ENCODE measurements at regions not wholly inside any gene's neighbourhood (a gene's known extent, or its start where the extent isn't known, plus 50 kb on each side); places are given as distances from the start of the nearest gene placed in this dataset.

GRCh38 chr2:192854706-192855105 lies 660.0 kb upstream of the TMEFF2 start:
- DNase-seq (ENCODE audit: low read depth in 3 of 3, low spot score in 2 of 3): no peak

DNA sequence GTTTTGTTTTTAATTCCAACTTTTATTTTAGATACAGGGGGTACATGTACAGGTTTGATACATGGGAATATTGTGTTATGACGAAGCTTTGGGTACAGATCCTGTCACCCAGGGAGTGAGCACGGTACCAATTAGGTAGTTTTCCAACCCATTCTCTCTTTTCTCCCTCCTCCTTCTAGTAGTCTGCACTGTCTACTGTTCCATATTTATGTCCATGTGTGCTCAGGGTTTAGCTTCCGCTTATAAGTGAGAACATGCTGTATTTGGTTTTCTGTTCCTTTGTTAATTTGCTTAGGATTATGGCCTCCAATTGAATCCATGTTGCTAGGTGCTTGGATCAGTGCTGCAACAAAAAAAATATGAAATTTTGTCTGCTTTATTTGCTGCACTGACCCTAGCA lies 659.3 kb upstream of the TMEFF2 start:
- no peak for DNase-seq (ENCODE audit: low read depth in 3 of 3, low spot score in 2 of 3)

DNA sequence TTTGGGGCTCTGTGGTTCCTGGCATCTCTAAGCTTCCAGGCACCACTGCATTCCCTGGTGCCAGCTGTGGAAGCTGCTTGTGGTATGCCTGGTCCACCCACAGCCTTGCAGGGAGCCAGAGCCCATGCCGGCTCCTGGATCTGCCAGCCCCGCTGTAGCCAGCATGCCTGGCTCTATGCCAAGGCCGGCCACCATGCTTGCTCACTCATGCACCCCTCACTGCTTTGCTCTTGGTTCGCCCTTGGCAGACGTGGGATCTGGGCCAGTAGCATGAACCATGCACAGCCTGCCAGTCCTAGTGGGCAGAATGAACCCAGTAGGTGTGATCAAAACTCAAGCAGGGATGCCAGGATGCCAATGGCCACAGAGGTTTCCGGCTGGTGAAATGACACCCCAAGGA lies 634.2 kb upstream of the TMEFF2 start:
- no peak for DNase-seq (ENCODE audit: low read depth in 3 of 3, low spot score in 2 of 3)

DNA sequence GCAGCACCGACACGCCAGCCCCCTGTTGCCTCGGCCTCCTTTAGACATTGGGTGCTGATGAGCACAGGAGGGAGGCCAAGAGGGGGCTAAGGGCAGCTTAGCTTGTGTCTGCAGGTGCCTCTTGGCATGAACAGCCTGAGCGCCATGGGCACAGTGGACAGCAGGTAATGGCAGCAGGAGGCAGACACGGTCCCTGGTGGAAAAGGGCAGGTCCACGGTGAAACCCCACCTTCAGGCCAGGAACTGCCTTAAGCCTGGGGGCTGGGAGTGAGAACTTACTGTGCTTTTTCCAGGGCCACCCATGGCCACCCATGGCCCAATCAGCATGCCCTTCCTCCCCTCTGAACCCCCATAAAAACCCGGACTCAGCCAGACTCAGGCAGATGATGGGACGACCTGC lies 633.4 kb upstream of the TMEFF2 start:
- DNase-seq (ENCODE audit: low read depth in 3 of 3, low spot score in 2 of 3): no peak

DNA sequence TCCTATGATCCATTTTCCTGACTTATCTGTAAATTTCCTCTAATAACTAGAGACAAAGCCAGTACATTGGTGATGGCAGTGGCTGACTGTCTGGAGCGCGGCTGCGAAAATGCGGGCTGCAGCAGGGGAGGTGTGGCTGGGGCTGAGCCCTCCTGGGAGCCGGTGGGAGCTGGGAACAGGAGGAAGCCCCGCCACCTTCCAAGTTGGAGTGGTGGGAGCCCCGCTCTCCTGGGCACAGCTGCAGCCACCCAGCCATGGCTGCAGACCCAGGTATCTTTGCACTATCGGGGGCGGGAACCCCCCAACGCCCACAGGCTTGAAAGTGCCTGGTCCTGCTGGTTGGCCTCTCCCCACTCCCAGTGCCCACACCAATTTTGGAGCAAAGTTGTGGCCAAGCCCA lies 633.0 kb upstream of the TMEFF2 start:
- DNase-seq (ENCODE audit: low read depth in 3 of 3, low spot score in 2 of 3): no peak

GRCh38 chr2:192814376-192814775 lies 619.6 kb upstream of the TMEFF2 start:
- no peak for DNase-seq (ENCODE audit: low read depth in 3 of 3, low spot score in 2 of 3)

- no peak for DNase-seq (ENCODE audit: low read depth in 3 of 3, low spot score in 2 of 3)
Observed at GRCh38 chr2:192813341-192813740, 618.6 kb upstream of the TMEFF2 start.

DNA sequence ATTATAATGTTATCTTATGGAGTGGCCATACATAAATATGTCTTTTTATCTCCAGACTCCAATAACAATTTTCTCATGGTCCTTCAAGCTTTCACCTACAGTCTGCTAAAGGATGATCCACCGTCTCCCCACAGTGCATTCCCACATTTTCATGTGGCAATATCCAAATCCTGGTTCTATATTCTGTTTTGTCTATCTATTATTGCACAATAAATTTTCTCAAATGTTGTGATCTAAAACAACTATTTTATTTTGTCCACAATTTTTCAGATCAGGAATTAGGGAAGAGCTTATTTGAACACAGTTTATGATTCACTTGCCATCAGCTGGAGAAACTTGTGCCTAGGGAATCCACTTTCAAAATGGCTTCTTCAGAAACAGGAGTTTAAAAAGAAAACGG lies 614.4 kb upstream of the TMEFF2 start:
- DNase-seq (ENCODE audit: low read depth in 3 of 3, low spot score in 2 of 3): no peak

GRCh38 chr2:192783643-192784042 lies 588.9 kb upstream of the TMEFF2 start:
- DNase-seq (ENCODE audit: low read depth in 3 of 3, low spot score in 2 of 3): no peak

DNA sequence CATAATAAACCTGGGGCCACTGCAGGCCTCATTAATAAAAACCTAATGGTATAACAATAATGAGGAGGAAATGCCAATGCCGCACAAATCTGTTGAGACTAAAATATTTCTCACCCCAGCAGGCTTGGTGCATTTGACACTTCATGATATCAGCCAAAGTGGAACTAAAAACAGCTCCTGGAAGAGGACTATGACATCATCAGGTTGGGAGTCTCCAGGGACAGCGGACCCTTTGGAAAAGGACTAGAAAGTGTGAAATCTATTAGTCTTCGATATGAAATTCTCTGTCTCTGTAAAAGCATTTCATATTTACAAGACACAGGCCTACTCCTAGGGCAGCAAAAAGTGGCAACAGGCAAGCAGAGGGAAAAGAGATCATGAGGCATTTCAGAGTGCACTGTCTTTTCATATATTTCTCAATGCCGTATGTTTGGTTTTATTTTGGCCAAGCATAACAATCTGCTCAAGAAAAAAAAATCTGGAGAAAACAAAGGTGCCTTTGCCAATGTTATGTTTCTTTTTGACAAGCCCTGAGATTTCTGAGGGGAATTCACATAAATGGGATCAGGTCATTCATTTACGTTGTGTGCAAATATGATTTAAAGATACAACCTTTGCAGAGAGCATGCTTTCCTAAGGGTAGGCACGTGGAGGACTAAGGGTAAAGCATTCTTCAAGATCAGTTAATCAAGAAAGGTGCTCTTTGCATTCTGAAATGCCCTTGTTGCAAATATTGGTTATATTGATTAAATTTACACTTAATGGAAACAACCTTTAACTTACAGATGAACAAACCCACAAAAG lies 580.9 kb upstream of the TMEFF2 start:
- no peak for DNase-seq (ENCODE audit: low read depth in 3 of 3, low spot score in 2 of 3)

- DNase-seq (ENCODE audit: low read depth in 3 of 3, low spot score in 2 of 3): no peak
Observed at GRCh38 chr2:192775011-192775410, 580.3 kb upstream of the TMEFF2 start.

DNA sequence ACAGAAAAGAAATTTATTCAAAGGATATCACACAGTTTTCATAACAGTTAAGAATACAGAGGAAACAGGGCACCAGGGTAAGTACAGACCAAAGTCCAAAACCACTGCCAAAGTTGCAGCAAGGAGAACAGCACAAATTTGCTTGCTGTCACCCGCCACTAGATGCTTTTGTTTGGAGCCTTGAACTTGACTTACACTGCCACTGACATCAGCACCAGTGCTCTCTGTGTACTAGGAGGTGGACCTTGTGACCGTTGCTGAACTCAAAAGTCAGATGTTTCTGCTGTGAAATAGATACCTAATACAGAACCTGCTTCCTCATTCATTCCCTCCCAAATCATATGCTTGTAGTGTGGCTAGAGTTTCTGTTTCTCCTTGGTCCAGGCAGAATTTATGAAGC lies 578.3 kb upstream of the TMEFF2 start:
- DNase-seq (ENCODE audit: low read depth in 3 of 3, low spot score in 2 of 3): no peak

DNA sequence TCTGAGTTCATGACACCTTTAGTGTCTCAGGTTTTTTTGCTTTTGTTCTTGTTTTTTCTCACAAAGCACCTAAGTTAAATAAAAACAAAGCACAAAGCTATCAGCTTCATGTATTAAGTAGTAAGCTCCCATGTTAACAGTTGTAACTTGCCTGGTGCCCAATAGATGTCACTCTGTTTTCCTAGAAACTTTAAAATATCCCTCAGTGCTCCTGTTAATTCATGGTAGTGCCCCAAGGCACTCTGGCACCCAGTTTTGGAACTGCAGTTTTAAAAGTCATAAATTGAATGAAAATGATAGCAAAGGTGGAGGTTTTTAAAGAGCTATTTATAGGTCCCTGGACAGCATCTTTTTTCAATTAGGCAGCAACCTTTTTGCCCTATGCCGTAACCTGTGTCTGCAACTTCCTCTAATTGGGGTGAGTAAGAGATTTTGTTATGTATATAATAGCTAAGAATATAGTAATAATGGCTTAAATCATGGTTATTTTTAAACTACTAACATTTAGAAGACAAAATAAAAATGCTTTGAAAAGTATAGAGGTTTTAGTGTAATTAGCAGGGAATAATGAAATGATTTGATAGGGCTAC lies 555.0 kb upstream of the TMEFF2 start:
- DNase-seq (ENCODE audit: low read depth in 3 of 3, low spot score in 2 of 3): no peak

- DNase-seq (ENCODE audit: low read depth in 3 of 3, low spot score in 2 of 3): no peak
Observed at GRCh38 chr2:192741889-192742288, 547.2 kb upstream of the TMEFF2 start.

GRCh38 chr2:192735447-192735846 lies 540.7 kb upstream of the TMEFF2 start:
- no peak for DNase-seq (ENCODE audit: low read depth in 3 of 3, low spot score in 2 of 3)

GRCh38 chr2:192729369-192729768 lies 534.6 kb upstream of the TMEFF2 start:
- DNase-seq (ENCODE audit: low read depth in 3 of 3, low spot score in 2 of 3): no peak

GRCh38 chr2:192725991-192726390 lies 531.3 kb upstream of the TMEFF2 start:
- no peak for DNase-seq (ENCODE audit: low read depth in 3 of 3, low spot score in 2 of 3)

DNA sequence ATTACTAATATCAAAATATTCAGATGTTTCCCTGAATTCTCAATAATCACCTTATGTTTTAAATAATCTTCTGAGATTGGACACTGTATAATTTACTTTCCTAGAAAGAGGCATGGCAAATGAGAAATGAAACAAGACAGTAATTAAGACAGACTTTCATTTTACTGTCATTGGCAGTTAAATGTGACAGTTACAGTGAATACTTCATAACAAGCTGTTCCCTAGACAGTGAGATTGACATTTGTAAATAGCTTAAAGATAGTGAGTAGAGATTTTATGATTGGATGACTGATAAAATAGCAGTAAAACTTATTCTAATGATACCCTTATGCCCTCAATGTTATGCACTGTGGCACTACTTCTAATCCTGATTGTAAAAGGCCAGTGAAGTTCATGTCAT lies 524.9 kb upstream of the TMEFF2 start:
- no peak for DNase-seq (ENCODE audit: low read depth in 3 of 3, low spot score in 2 of 3)

DNA sequence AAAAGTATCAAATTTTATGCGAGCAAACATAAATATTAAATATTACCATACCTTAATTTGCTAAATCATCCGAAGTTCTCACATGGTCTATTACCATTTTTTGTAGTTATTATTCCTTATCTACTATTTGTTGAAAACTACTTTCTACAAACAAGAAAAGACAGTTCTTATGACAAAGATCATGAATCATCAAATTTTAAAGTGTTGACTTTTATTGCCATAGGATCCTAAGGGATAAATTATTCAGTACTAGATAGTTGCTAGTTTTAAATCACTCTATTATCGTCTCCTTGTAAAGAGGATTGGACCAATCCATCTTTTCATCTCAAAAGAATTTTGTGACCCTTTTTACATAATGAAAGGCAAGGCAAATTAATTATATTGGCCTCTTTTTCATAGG lies 523.6 kb upstream of the TMEFF2 start:
- no peak for DNase-seq (ENCODE audit: low read depth in 3 of 3, low spot score in 2 of 3)

DNA sequence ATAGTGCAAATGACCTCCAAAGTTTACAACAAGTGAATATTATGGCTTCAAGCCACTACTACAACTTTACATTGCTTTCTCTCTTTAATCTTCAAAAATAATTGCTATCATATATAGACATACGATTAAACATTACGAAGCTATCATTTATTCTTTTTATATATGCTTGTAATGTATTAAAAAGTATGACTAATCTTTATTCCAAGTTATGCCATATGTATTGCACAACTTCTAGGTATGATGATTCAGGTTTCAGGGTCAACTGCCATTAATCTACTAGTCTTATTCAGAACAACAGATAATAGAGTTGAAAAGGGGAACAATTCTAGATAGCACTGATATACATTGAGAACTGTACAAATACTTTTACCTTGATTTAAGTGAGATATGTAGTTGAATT lies 506.2 kb upstream of the TMEFF2 start:
- no peak for DNase-seq (ENCODE audit: low read depth in 3 of 3, low spot score in 2 of 3)

- no peak for DNase-seq (ENCODE audit: low read depth in 3 of 3, low spot score in 2 of 3)
Observed at GRCh38 chr2:192697880-192698279, 503.1 kb upstream of the TMEFF2 start.

DNA sequence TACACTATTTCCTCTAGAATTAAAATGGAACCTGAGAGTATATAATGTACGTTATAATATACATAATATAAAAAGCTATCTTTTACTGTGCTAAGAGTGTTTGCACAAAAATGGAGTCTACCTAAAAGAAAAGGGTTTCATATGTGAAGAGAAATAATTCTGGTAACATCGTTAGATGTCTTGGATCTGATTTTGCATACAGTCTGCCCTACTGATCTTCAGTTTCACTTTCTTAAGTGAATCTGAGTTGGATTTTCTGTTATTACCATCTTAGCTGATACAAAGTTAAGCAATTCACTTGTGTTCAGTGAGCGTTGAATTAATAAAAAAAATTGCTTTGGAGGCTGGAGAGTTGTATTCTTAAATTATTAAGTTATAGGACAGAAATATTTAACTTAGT lies 502.1 kb upstream of the TMEFF2 start:
- no peak for DNase-seq (ENCODE audit: low read depth in 3 of 3, low spot score in 2 of 3)

DNA sequence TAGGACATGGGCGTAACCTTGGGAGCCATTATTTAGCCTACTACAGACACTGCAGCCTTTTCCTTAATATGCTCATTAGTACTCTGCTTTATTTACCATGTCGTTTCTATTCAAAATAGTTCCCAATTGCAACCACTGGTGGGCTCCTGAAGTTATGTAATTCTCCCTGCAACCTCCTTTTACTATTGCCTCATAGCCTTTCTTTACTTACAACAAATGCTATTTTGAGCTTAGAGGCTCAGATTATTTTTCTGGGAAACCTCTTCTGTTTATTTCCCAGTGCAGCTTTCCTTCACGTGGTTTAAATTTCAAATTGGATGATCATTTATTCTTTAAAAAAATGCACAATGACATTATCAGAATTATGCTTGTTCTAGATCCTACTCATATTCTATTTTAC lies 492.3 kb upstream of the TMEFF2 start:
- DNase-seq (ENCODE audit: low read depth in 3 of 3, low spot score in 2 of 3): no peak
